ENCODE measurements at regions not wholly inside any gene's neighbourhood (a gene's known extent, or its start where the extent isn't known, plus 50 kb on each side); places are given as distances from the start of the nearest gene placed in this dataset.

DNA sequence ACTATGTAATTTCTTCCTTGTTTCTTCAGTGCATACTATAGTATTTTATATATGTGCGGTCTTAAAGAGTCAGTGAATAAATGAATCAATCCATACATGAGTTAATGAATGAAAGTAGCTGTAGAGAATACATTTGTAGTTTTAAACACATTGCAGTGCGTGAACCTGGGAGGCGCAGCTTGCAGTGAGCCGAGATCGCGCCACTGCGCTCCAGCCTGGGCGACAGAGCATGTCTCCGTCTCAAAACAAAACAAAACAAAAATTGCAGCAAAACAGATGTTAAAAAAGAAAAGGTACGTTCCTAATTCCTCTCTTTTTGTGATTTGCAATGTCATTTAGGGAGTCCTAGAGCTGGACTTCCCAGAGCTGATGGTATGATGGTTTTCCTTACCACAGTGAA lies 1144.8 kb upstream of the FANCL start:
- peaks cover 0 to 5% (median 0%) of the 10 kb centered on the region in 8 donors for H3K9me3 Mint-ChIP-seq
- H3K27me3 Mint-ChIP-seq, result no peaks in the 10 kb centered on the region
- H3K36me3 Mint-ChIP-seq, result no peaks in the 10 kb centered on the region
- no peaks in the 10 kb centered on the region for H3K4me1 ChIP-seq (ENCODE audit: insufficient read depth, low read length)
- H3K4me1 Mint-ChIP-seq, result no peaks in the 10 kb centered on the region
- DNase-seq, result no peak
- no peak overlapping the region for H3K4me3 Mint-ChIP-seq
- POLR2A ChIA-PET (ENCODE audit: partially characterized antibody), result no interaction called here
- no peaks in the 10 kb centered on the region for H3K36me3 ChIP-seq (ENCODE audit: insufficient read depth, low read length)
- CTCF ChIA-PET (ENCODE audit: partially characterized antibody), result no interaction called here
- no peak overlapping the region for H3K27ac ChIP-seq (ENCODE audit: low read depth, low read length)
- H3K4me3 ChIP-seq (ENCODE audit: low read length in 2 of 2), result no peak overlapping the region
- intact Hi-C loops (cut with micrococcal nuclease), result no loop called here
- no peaks in the 10 kb centered on the region for H3K27me3 ChIP-seq (ENCODE audit: insufficient read depth, low read length)
- no peaks in the 10 kb centered on the region for H3K9me3 ChIP-seq (ENCODE audit: control insufficient read depth in 1 of 2, low read length in 2 of 2)
- H3K27ac Mint-ChIP-seq, result no peak overlapping the region

DNA sequence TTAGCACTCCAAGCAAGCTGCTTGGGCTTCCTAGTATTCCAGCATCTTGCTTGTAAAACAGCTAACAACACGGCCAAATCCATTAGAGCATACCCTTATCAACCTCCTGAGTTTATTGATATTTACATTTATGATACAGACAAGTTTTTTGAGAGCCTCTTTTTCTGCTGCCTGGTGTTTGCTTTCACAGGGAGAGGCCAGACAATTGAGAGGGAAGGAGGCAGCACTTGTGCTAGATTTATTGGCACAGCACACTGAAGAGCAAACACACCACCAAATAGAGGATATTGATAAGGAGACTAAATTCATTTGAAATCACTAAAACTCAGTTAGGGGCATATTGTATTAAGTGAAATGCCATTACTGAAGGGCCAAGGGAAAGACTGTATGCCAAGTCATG lies 1142.3 kb upstream of the FANCL start:
- Mint-ChIP-seq H3K4me1 (no peaks in the 10 kb centered on the region), H3K27me3 (no peaks in the 10 kb centered on the region), H3K9me3 (peaks cover 0 to 13% (median under 1%) of the 10 kb centered on the region in 8 donors), H3K4me3 (no peak overlapping the region), H3K36me3 (no peaks in the 10 kb centered on the region), H3K27ac (no peak overlapping the region)
- Histone ChIP-seq H3K4me1 (ENCODE audit: insufficient read depth, low read length) (no peaks in the 10 kb centered on the region), H3K9me3 (ENCODE audit: control insufficient read depth in 1 of 2, low read length in 2 of 2) (no peaks in the 10 kb centered on the region), H3K27me3 (ENCODE audit: insufficient read depth, low read length) (no peaks in the 10 kb centered on the region), H3K27ac (ENCODE audit: low read depth, low read length) (no peak overlapping the region), H3K4me3 (ENCODE audit: low read length in 2 of 2) (no peak overlapping the region), H3K36me3 (ENCODE audit: insufficient read depth, low read length) (no peaks in the 10 kb centered on the region)
- CTCF ChIA-PET (ENCODE audit: partially characterized antibody), result no interaction called here
- intact Hi-C loops (cut with micrococcal nuclease), result no loop called here
- POLR2A ChIA-PET (ENCODE audit: partially characterized antibody), result no interaction called here
- no peak for DNase-seq

- H3K4me3 ChIP-seq (ENCODE audit: low read length in 2 of 2), result no peak overlapping the region
- intact Hi-C loops (cut with micrococcal nuclease), result no loop called here
- ChIA-PET POLR2A (ENCODE audit: partially characterized antibody) (no interaction called here), CTCF (ENCODE audit: partially characterized antibody) (no interaction called here)
- no peak for DNase-seq
- Mint-ChIP-seq H3K27ac (no peak overlapping the region), H3K27me3 (no peaks in the 10 kb centered on the region), H3K4me3 (no peak overlapping the region), H3K9me3 (peaks cover 0 to 17% (median 3%) of the 10 kb centered on the region in 8 donors), H3K36me3 (no peaks in the 10 kb centered on the region), H3K4me1 (no peaks in the 10 kb centered on the region)
- H3K27ac ChIP-seq (ENCODE audit: low read depth, low read length), result no peak overlapping the region
- H3K4me1 ChIP-seq (ENCODE audit: insufficient read depth, low read length), result no peaks in the 10 kb centered on the region
- no peaks in the 10 kb centered on the region for H3K27me3 ChIP-seq (ENCODE audit: insufficient read depth, low read length)
- no peaks in the 10 kb centered on the region for H3K9me3 ChIP-seq (ENCODE audit: control insufficient read depth in 1 of 2, low read length in 2 of 2)
- H3K36me3 ChIP-seq (ENCODE audit: insufficient read depth, low read length), result no peaks in the 10 kb centered on the region
Measured at GRCh38 chr2:59378127-59378526, 1137.0 kb upstream of the FANCL start.

- ChIA-PET CTCF (ENCODE audit: partially characterized antibody) (no interaction called here), POLR2A (ENCODE audit: partially characterized antibody) (no interaction called here)
- H3K27me3 ChIP-seq (ENCODE audit: insufficient read depth, low read length), result no peaks in the 10 kb centered on the region
- H3K36me3 ChIP-seq (ENCODE audit: insufficient read depth, low read length), result no peaks in the 10 kb centered on the region
- H3K4me1 ChIP-seq (ENCODE audit: insufficient read depth, low read length), result no peaks in the 10 kb centered on the region
- no peaks in the 10 kb centered on the region for H3K27me3 Mint-ChIP-seq
- H3K4me3 Mint-ChIP-seq, result no peak overlapping the region
- H3K9me3 Mint-ChIP-seq, result peaks cover 0 to 10% (median 0%) of the 10 kb centered on the region in 8 donors
- H3K36me3 Mint-ChIP-seq, result no peaks in the 10 kb centered on the region
- no peak overlapping the region for H3K4me3 ChIP-seq (ENCODE audit: low read length in 2 of 2)
- H3K27ac ChIP-seq (ENCODE audit: low read depth, low read length), result no peak overlapping the region
- no peaks in the 10 kb centered on the region for H3K9me3 ChIP-seq (ENCODE audit: control insufficient read depth in 1 of 2, low read length in 2 of 2)
- H3K27ac Mint-ChIP-seq, result no peak overlapping the region
- no peak for DNase-seq
- intact Hi-C loops (cut with micrococcal nuclease), result no loop called here
- no peaks in the 10 kb centered on the region for H3K4me1 Mint-ChIP-seq
Measured at GRCh38 chr2:59366288-59366687, 1125.2 kb upstream of the FANCL start.

DNA sequence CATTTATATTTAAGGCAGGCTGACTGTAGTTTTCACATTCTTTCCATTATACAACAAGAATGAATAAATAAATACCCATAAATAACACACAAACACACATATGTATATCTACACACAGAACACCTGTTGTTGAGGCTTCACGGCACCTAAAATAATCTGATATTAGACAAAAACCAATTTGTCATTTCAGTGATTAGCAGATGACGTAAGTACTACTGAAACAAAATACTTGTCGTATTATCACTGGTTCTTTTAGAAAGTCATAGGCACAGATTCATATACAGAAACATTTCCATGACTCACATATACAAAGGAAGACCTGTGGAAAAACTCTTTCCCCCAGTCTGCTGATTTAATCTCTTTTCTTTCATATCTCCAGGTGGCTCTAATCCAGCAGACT lies 1113.4 kb upstream of the FANCL start:
- Histone ChIP-seq H3K27ac (ENCODE audit: low read depth, low read length) (no peak overlapping the region), H3K9me3 (ENCODE audit: control insufficient read depth in 1 of 2, low read length in 2 of 2) (no peaks in the 10 kb centered on the region), H3K36me3 (ENCODE audit: insufficient read depth, low read length) (no peaks in the 10 kb centered on the region), H3K27me3 (ENCODE audit: insufficient read depth, low read length) (no peaks in the 10 kb centered on the region), H3K4me1 (ENCODE audit: insufficient read depth, low read length) (no peaks in the 10 kb centered on the region), H3K4me3 (ENCODE audit: low read length in 2 of 2) (no peak overlapping the region)
- ChIA-PET CTCF (ENCODE audit: partially characterized antibody) (no interaction called here), POLR2A (ENCODE audit: partially characterized antibody) (no interaction called here)
- H3K4me1 Mint-ChIP-seq, result no peaks in the 10 kb centered on the region
- H3K36me3 Mint-ChIP-seq, result no peaks in the 10 kb centered on the region
- no peaks in the 10 kb centered on the region for H3K27me3 Mint-ChIP-seq
- no peak overlapping the region for H3K27ac Mint-ChIP-seq
- intact Hi-C loops (cut with micrococcal nuclease), result no loop called here
- peaks cover 0 to 15% (median 5%) of the 10 kb centered on the region in 8 donors for H3K9me3 Mint-ChIP-seq
- no peak for DNase-seq
- no peak overlapping the region for H3K4me3 Mint-ChIP-seq

- H3K4me3 Mint-ChIP-seq, result no peak overlapping the region
- H3K9me3 Mint-ChIP-seq, result peaks cover 0 to 15% (median 5%) of the 10 kb centered on the region in 8 donors
- no peak for DNase-seq
- H3K27ac ChIP-seq (ENCODE audit: low read depth, low read length), result no peak overlapping the region
- CTCF ChIA-PET (ENCODE audit: partially characterized antibody), result no interaction called here
- no peaks in the 10 kb centered on the region for H3K36me3 ChIP-seq (ENCODE audit: insufficient read depth, low read length)
- no peaks in the 10 kb centered on the region for H3K36me3 Mint-ChIP-seq
- no peak overlapping the region for H3K4me3 ChIP-seq (ENCODE audit: low read length in 2 of 2)
- H3K4me1 Mint-ChIP-seq, result no peaks in the 10 kb centered on the region
- no peaks in the 10 kb centered on the region for H3K9me3 ChIP-seq (ENCODE audit: control insufficient read depth in 1 of 2, low read length in 2 of 2)
- intact Hi-C loops (cut with micrococcal nuclease), result no loop called here
- H3K27me3 Mint-ChIP-seq, result no peaks in the 10 kb centered on the region
- H3K27me3 ChIP-seq (ENCODE audit: insufficient read depth, low read length), result no peaks in the 10 kb centered on the region
- POLR2A ChIA-PET (ENCODE audit: partially characterized antibody), result no interaction called here
- no peaks in the 10 kb centered on the region for H3K4me1 ChIP-seq (ENCODE audit: insufficient read depth, low read length)
- no peak overlapping the region for H3K27ac Mint-ChIP-seq
Measured at GRCh38 chr2:59353306-59353921, 1112.3 kb upstream of the FANCL start.

- intact Hi-C loops (cut with micrococcal nuclease), result no loop called here
- CTCF ChIA-PET (ENCODE audit: partially characterized antibody), result interaction anchor here (1.0 kb wide), 1 partner anchor 41 kb away, joined by 3 read pairs; no protein-coding TSS in a partner anchor
- Mint-ChIP-seq H3K4me3 (no peak overlapping the region), H3K36me3 (no peaks in the 10 kb centered on the region), H3K27me3 (no peaks in the 10 kb centered on the region), H3K4me1 (no peaks in the 10 kb centered on the region), H3K27ac (no peak overlapping the region), H3K9me3 (peaks cover 0 to 5% (median 1%) of the 10 kb centered on the region in 8 donors)
- no peak overlapping the region for H3K27ac ChIP-seq (ENCODE audit: low read depth, low read length)
- H3K36me3 ChIP-seq (ENCODE audit: insufficient read depth, low read length), result no peaks in the 10 kb centered on the region
- no peaks in the 10 kb centered on the region for H3K9me3 ChIP-seq (ENCODE audit: control insufficient read depth in 1 of 2, low read length in 2 of 2)
- DNase-seq, result no peak
- no peaks in the 10 kb centered on the region for H3K27me3 ChIP-seq (ENCODE audit: insufficient read depth, low read length)
- H3K4me1 ChIP-seq (ENCODE audit: insufficient read depth, low read length), result no peaks in the 10 kb centered on the region
- H3K4me3 ChIP-seq (ENCODE audit: low read length in 2 of 2), result no peak overlapping the region
- POLR2A ChIA-PET (ENCODE audit: partially characterized antibody), result no interaction called here
Measured at GRCh38 chr2:59342166-59342565, 1101.0 kb upstream of the FANCL start.

GRCh38 chr2:59339837-59340207 lies 1098.7 kb upstream of the FANCL start:
- no peaks in the 10 kb centered on the region for H3K4me1 Mint-ChIP-seq
- no peaks in the 10 kb centered on the region for H3K27me3 Mint-ChIP-seq
- H3K36me3 Mint-ChIP-seq, result no peaks in the 10 kb centered on the region
- Histone ChIP-seq H3K4me1 (ENCODE audit: insufficient read depth, low read length) (no peaks in the 10 kb centered on the region), H3K4me3 (ENCODE audit: low read length in 2 of 2) (no peak overlapping the region), H3K27ac (ENCODE audit: low read depth, low read length) (no peak overlapping the region), H3K9me3 (ENCODE audit: control insufficient read depth in 1 of 2, low read length in 2 of 2) (no peaks in the 10 kb centered on the region), H3K36me3 (ENCODE audit: insufficient read depth, low read length) (no peaks in the 10 kb centered on the region), H3K27me3 (ENCODE audit: insufficient read depth, low read length) (no peaks in the 10 kb centered on the region)
- DNase-seq, result no peak
- intact Hi-C loops (cut with micrococcal nuclease), result no loop called here
- no peak overlapping the region for H3K4me3 Mint-ChIP-seq
- H3K9me3 Mint-ChIP-seq, result peaks cover 0 to 5% (median 1%) of the 10 kb centered on the region in 8 donors
- ChIA-PET POLR2A (ENCODE audit: partially characterized antibody) (no interaction called here), CTCF (ENCODE audit: partially characterized antibody) (no interaction called here)
- no peak overlapping the region for H3K27ac Mint-ChIP-seq
